ENCODE measurements at regions not wholly inside any gene's neighbourhood (a gene's known extent, or its start where the extent isn't known, plus 50 kb on each side); places are given as distances from the start of the nearest gene placed in this dataset.

DNA sequence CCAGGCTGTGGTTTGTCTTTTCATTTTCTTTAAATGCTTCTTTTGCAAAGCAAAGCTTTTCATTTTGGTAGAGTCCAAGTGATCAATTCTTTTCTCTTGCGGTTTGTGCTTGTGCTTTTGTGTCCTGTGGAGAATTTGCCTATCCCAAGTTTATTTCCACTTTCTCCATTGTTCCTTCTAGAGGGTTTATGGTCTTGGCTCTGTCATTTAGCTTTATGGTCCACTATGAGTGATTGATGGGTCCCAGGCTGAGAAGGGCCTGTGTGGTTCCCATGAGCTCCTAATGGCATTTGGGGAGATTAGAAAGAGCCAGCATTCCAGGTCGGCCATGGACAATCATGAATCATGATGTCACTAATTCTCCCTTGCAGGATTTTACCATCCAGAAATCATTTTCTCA lies 86.5 kb downstream of the CPZ start:
- no peak overlapping the region for H3K27ac Mint-ChIP-seq (ENCODE audit: low read depth, unreplicated experiment)
- intact Hi-C loops (cut with micrococcal nuclease), result no loop called here
- CTCF ChIA-PET, result no interaction called here
- peaks cover 25% of the 10 kb centered on the region for H3K9me3 Mint-ChIP-seq (ENCODE audit: unreplicated experiment)
- H3K36me3 Mint-ChIP-seq (ENCODE audit: insufficient read depth, unreplicated experiment), result peaks cover 12% of the 10 kb centered on the region
- H3K27me3 Mint-ChIP-seq (ENCODE audit: insufficient read depth, unreplicated experiment), result peaks cover 29% of the 10 kb centered on the region
- DNase-seq (ENCODE audit: unreplicated experiment), result no peak
- H3K4me1 Mint-ChIP-seq (ENCODE audit: insufficient read depth, unreplicated experiment), result no peaks in the 10 kb centered on the region
- no TSS peak for BruUV-seq (replicated peaks)
- no peak overlapping the region for H3K4me3 Mint-ChIP-seq (ENCODE audit: unreplicated experiment)
- POLR2A ChIA-PET, result no interaction called here
- TF ChIP-seq, protein P1, sequence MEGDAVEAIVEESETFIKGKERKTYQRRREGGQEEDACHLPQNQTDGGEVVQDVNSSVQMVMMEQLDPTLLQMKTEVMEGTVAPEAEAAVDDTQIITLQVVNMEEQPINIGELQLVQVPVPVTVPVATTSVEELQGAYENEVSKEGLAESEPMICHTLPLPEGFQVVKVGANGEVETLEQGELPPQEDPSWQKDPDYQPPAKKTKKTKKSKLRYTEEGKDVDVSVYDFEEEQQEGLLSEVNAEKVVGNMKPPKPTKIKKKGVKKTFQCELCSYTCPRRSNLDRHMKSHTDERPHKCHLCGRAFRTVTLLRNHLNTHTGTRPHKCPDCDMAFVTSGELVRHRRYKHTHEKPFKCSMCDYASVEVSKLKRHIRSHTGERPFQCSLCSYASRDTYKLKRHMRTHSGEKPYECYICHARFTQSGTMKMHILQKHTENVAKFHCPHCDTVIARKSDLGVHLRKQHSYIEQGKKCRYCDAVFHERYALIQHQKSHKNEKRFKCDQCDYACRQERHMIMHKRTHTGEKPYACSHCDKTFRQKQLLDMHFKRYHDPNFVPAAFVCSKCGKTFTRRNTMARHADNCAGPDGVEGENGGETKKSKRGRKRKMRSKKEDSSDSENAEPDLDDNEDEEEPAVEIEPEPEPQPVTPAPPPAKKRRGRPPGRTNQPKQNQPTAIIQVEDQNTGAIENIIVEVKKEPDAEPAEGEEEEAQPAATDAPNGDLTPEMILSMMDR (IDR thresholded peaks at IDR 0.05; ENCODE audit: unreplicated experiment), result no peak

DNA sequence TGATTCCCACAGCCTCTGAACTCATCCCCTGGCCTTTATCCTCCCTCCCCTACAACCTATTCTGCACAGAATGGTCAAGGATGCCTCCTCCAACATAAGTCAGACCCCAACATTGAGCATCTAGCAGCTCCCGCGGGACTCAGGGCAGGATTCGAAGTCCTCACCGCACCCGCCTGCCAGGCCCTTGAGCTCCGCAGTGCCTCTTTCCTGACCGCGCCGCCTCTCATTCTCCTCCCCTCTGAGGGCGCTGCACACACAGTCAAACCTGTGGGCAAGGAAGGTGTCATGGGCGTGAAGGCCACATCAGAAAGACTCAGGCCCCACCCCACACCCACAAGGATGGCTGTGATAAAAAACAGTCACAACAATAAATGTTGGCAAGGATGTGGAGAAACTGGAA lies 84.1 kb downstream of the CPZ start:
- TF ChIP-seq, protein P1 (IDR thresholded peaks at IDR 0.05; ENCODE audit: unreplicated experiment), result no peak
- Mint-ChIP-seq H3K36me3 (ENCODE audit: insufficient read depth, unreplicated experiment) (peaks cover 7% of the 10 kb centered on the region), H3K9me3 (ENCODE audit: unreplicated experiment) (peaks cover 14% of the 10 kb centered on the region), H3K4me3 (ENCODE audit: unreplicated experiment) (no peak overlapping the region), H3K27me3 (ENCODE audit: insufficient read depth, unreplicated experiment) (peaks cover 28% of the 10 kb centered on the region), H3K4me1 (ENCODE audit: insufficient read depth, unreplicated experiment) (no peaks in the 10 kb centered on the region), H3K27ac (ENCODE audit: low read depth, unreplicated experiment) (no peak overlapping the region)
- intact Hi-C loops (cut with micrococcal nuclease), result no loop called here
- POLR2A ChIA-PET, result no interaction called here
- CTCF ChIA-PET, result no interaction called here
- no peak for DNase-seq (ENCODE audit: unreplicated experiment)
- BruUV-seq (replicated peaks), result no TSS peak

DNA sequence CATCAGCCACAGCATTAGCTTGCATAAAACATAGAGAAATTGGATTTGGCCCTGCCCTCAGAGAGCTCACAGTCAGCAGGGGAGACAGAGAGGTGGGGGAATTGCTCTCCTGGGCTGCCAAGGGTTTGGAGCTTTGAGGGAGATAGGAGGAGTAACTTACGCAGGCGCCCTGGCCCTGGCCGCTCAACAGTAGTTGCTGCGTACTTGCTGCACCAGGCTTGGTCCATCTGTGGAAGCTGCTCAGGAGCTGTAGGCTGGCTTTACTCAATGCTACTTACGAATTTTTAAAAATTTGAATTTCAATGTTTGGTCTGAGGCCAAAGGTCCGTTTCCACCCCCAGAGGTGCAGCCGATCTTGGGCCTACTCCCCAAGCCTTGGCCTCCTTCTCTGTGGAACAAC lies 83.3 kb downstream of the CPZ start:
- intact Hi-C loops (cut with micrococcal nuclease), result no loop called here
- CTCF ChIA-PET, result no interaction called here
- BruUV-seq (replicated peaks), result no TSS peak
- Mint-ChIP-seq H3K27me3 (ENCODE audit: insufficient read depth, unreplicated experiment) (peaks cover 28% of the 10 kb centered on the region), H3K4me3 (ENCODE audit: unreplicated experiment) (no peak overlapping the region), H3K36me3 (ENCODE audit: insufficient read depth, unreplicated experiment) (peaks cover 7% of the 10 kb centered on the region), H3K9me3 (ENCODE audit: unreplicated experiment) (peaks cover 14% of the 10 kb centered on the region), H3K4me1 (ENCODE audit: insufficient read depth, unreplicated experiment) (no peaks in the 10 kb centered on the region), H3K27ac (ENCODE audit: low read depth, unreplicated experiment) (no peak overlapping the region)
- TF ChIP-seq, protein P1 (IDR thresholded peaks at IDR 0.05; ENCODE audit: unreplicated experiment), result no peak
- POLR2A ChIA-PET, result no interaction called here
- DNase-seq (ENCODE audit: unreplicated experiment), result no peak

DNA sequence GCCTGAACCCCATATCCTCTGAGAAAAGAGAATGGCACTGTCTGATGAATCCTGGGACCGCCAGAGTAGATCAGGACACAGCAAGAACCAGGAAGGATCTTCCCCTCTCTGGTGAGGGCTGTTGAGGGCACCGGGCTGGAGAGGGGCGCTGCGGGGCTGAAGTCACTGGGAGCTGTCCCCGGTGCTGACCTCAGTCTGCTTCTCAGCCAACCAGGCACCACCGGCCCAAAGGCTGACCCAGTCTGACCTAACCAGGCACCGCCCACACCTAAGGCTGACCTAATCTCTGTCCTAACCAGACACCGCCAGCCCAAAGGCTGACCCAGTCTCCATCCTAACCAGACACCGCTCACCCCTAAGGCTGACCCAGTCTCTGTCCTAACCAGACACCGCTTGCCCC lies 82.8 kb downstream of the CPZ start:
- POLR2A ChIA-PET, result no interaction called here
- peak; percentile 6 for DNase-seq (ENCODE audit: unreplicated experiment)
- no peak overlapping the region for H3K27ac Mint-ChIP-seq (ENCODE audit: low read depth, unreplicated experiment)
- H3K36me3 Mint-ChIP-seq (ENCODE audit: insufficient read depth, unreplicated experiment), result peaks cover 7% of the 10 kb centered on the region
- peaks cover 14% of the 10 kb centered on the region for H3K9me3 Mint-ChIP-seq (ENCODE audit: unreplicated experiment)
- CTCF ChIA-PET, result interaction anchor here (1.1 kb wide), 1 partner anchor 144 kb away, joined by 5 read pairs; no protein-coding TSS in a partner anchor
- H3K27me3 Mint-ChIP-seq (ENCODE audit: insufficient read depth, unreplicated experiment), result peaks cover 28% of the 10 kb centered on the region
- intact Hi-C loops (cut with micrococcal nuclease), result no loop called here
- BruUV-seq (replicated peaks), result no TSS peak
- H3K4me1 Mint-ChIP-seq (ENCODE audit: insufficient read depth, unreplicated experiment), result no peaks in the 10 kb centered on the region
- TF ChIP-seq, protein P1 (IDR thresholded peaks at IDR 0.05; ENCODE audit: unreplicated experiment), result no peak
- H3K4me3 Mint-ChIP-seq (ENCODE audit: unreplicated experiment), result no peak overlapping the region

Measured in MCF 10A (cell line).